ENCODE measurements at regions not wholly inside any gene's neighbourhood (a gene's known extent, or its start where the extent isn't known, plus 50 kb on each side); places are given as distances from the start of the nearest gene placed in this dataset.

- DNase-seq (ENCODE audit: low read depth, low spot score), result no peak
- peak; percentile 35; the same call in 1 of the 2 replicates for ATAC-seq
- no peaks in the 10 kb centered on the region for H3K36me3 ChIP-seq (ENCODE audit: control insufficient read depth in 1 of 2, insufficient read depth in 2 of 2, low read length in 2 of 2)
- H3K27me3 ChIP-seq (ENCODE audit: insufficient read depth, low read length), result no peaks in the 10 kb centered on the region
- POLR2A ChIA-PET, result no interaction called here
- no peaks in the 10 kb centered on the region for H3K9me2 ChIP-seq (ENCODE audit: insufficient read depth)
- H3K4me1 ChIP-seq (ENCODE audit: control insufficient read depth in 1 of 2, insufficient read depth in 2 of 2, low read length in 2 of 2), result peaks cover 0 to 10% of the 10 kb centered on the region in 2 experiments; a peak in 3 of 4 replicates
- CTCF ChIA-PET, result no interaction called here
- peak overlapping the region; percentile 8 for H3K4me2 ChIP-seq (ENCODE audit: low read length)
- TF ChIP-seq RAD21 (IDR thresholded peaks at IDR 0.05; ENCODE audit: low read depth) (no peak), CEBPB (IDR thresholded peaks at IDR 0.05; ENCODE audit: low read depth) (no peak), EZH2phosphoT487 (IDR thresholded peaks at IDR 0.05; ENCODE audit: borderline replicate concordance) (no peak), ZBTB33 (IDR thresholded peaks at IDR 0.05; ENCODE audit: extremely low read depth, insufficient replicate concordance, low read length) (no peak), CTCF (IDR thresholded peaks at IDR 0.05 in 2 of 3, conservative IDR thresholded peaks at IDR 0.05 in 1 of 3; ENCODE audit: borderline replicate concordance in 1 of 3, insufficient read depth in 1 of 3, low read depth in 2 of 3, low read length in 2 of 3) (no peak), MAX (IDR thresholded peaks at IDR 0.05) (no peak), POLR2A (IDR thresholded peaks at IDR 0.05; ENCODE audit: borderline replicate concordance, extremely low read depth, insufficient read depth, insufficient read length) (no peak), TCF7L2 (IDR thresholded peaks at IDR 0.05; ENCODE audit: borderline replicate concordance, extremely low read depth, insufficient read depth, insufficient read length) (no peak), FOSL1 (IDR thresholded peaks at IDR 0.05; ENCODE audit: low read depth) (no peak), ATF3 (IDR thresholded peaks at IDR 0.05) (no peak)
- H3K27ac ChIP-seq (ENCODE audit: low read depth, low read length), result no peak overlapping the region
- no TSS peak for BruUV-seq (replicated peaks)
- no peak overlapping the region for H2AFZ ChIP-seq (ENCODE audit: low read depth, low read length, poor library complexity, severe bottlenecking)
- intact Hi-C loops (cut with micrococcal nuclease), result no loop called here
- H4K20me1 ChIP-seq (ENCODE audit: insufficient read depth), result no peaks in the 10 kb centered on the region
- no peaks in the 10 kb centered on the region for H3K79me2 ChIP-seq (ENCODE audit: insufficient read depth, low read length)
- no peak overlapping the region for H3K9ac ChIP-seq (ENCODE audit: low read length)
- H3K4me3 ChIP-seq (replicated peaks in 1 of 2; ENCODE audit: low read depth in 1 of 2, low read length in 2 of 2), result no peak overlapping the region
- RAD21 ChIA-PET (ENCODE audit: low non-redundant PET in 1 of 2, low total read pairs in 2 of 2, uncharacterized antibody in 2 of 2, unreplicated experiment in 2 of 2), result no interaction called here
- H3K9me3 ChIP-seq (ENCODE audit: control insufficient read depth in 1 of 2, insufficient read depth in 1 of 2, low read depth in 1 of 2, low read length in 2 of 2), result no peaks in the 10 kb centered on the region
Measured at GRCh38 chr10:78778444-78779338, 290.1 kb upstream of the ZMIZ1 start.

Measured in HCT116 (cell line).